ENCODE measurements at regions not wholly inside any gene's neighbourhood (a gene's known extent, or its start where the extent isn't known, plus 50 kb on each side); places are given as distances from the start of the nearest gene placed in this dataset.
"Not testable (repeated sequence)": the region's sequence is repeated elsewhere in the genome, so short reads cannot be mapped to it uniquely, and the experiment has no call there.

DNA sequence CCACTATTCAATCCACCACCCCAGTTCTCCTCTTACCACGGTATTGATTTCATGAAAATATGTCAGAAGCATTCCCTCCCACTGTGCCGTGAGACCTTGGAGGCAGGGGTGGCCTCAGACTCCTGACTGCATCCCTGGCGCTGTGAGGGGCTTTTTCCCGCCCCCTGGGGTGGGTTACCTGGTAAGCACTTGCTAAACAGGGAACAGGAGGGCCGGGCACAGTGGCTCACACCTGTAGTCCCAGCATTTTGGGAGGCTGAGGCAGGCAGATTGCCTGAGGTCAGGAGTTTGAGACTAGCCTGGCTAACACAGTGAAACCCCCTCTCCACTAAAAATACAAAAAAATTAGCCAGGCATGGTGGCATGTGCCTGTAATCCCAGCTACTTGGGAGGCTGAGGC lies 80.5 kb downstream of the CPZ start:
- CTCF ChIA-PET (ENCODE audit: partially characterized antibody); H3K18ac ChIP-seq (ENCODE audit: extremely low read depth, low read length); H4K8ac ChIP-seq (ENCODE audit: extremely low read depth, insufficient read depth, low read length); H4K5ac ChIP-seq (ENCODE audit: insufficient read length, low read depth, low read length); DNase-seq (ENCODE audit: low read depth in 1 of 2, low spot score in 2 of 2); H2BK120ac ChIP-seq (replicated peaks; ENCODE audit: low read depth, low read length); H2BK15ac ChIP-seq (ENCODE audit: low read length); H3K23me2 ChIP-seq (ENCODE audit: low read depth, low read length); H3K4ac ChIP-seq (replicated peaks; ENCODE audit: insufficient read length, low read depth, low read length); H2BK20ac ChIP-seq (ENCODE audit: low read length); H2AK5ac ChIP-seq (ENCODE audit: low read depth, low read length); H2AFZ ChIP-seq (ENCODE audit: low read length); H3K9me3 ChIP-seq (ENCODE audit: insufficient read depth in 2 of 2, low read depth in 1 of 2, low read length in 1 of 2); H3K4me1 ChIP-seq (replicated peaks in 1 of 4; ENCODE audit: control insufficient read depth in 3 of 4, insufficient read depth in 4 of 4, low read length in 3 of 4); H2BK12ac ChIP-seq (ENCODE audit: low read depth, low read length); H3K4me3 ChIP-seq (ENCODE audit: extremely low read depth in 1 of 4, insufficient read depth in 2 of 4, low read depth in 3 of 4, low read length in 4 of 4); H3K23ac ChIP-seq (ENCODE audit: insufficient read length); FAIRE-seq; H3K4me2 ChIP-seq (ENCODE audit: insufficient read depth in 1 of 2, low read depth in 2 of 2, low read length in 2 of 2); H3K9ac ChIP-seq (replicated peaks in 1 of 4; ENCODE audit: extremely low read depth in 1 of 4, low read depth in 3 of 4, low read length in 3 of 4); H3K36me3 ChIP-seq (ENCODE audit: control insufficient read depth in 2 of 4, insufficient read depth in 4 of 4, low read length in 3 of 4); H3K14ac ChIP-seq (ENCODE audit: insufficient read length); H3K56ac ChIP-seq (replicated peaks; ENCODE audit: insufficient read length, low read depth, low read length); POLR2A ChIA-PET (ENCODE audit: partially characterized antibody); H3K79me1 ChIP-seq (ENCODE audit: low read depth, low read length); H3K27ac ChIP-seq (ENCODE audit: low read depth, low read length); H4K20me1 ChIP-seq (replicated peaks in 1 of 2; ENCODE audit: control insufficient read depth in 1 of 2, insufficient read depth in 2 of 2, low read length in 2 of 2); H2BK5ac ChIP-seq (ENCODE audit: low read depth, low read length); H3K79me2 ChIP-seq (ENCODE audit: control insufficient read depth in 1 of 2, insufficient read depth in 2 of 2, low read length in 2 of 2); H3K27me3 ChIP-seq (replicated peaks in 1 of 4; ENCODE audit: control insufficient read depth in 3 of 4, extremely low read depth in 1 of 4, insufficient read depth in 3 of 4, low read length in 3 of 4); H4K91ac ChIP-seq (replicated peaks; ENCODE audit: insufficient read length, low read length): not testable (repeated sequence)
- WGBS, 2 experiments (ENCODE audit: extremely low coverage in 1 of 2, insufficient coverage in 1 of 2, insufficient read length in 1 of 2, insufficient replicate concordance in 2 of 2, low coverage in 1 of 2, low lambda C conversion rate in 2 of 2, missing lambda C conversion rate in 1 of 2), result 60% methylated on average over 5 of the region's 5 CpGs; no CpG with 5 or more reads in 1 of the 2 experiments

Measured in H1 (cell line).